Mesodermal cell (in vitro differentiated cells): ENCODE measurements at regions not wholly inside any gene's neighbourhood (a gene's known extent, or its start where the extent isn't known, plus 50 kb on each side); places are given as distances from the start of the nearest gene placed in this dataset.

ENCODE experiments used
- H3K27ac ChIP-seq: 2 replicates; pipeline ENCODE4 v1.7.0; 2013; ENCODE audit warnings: mild to moderate bottlenecking, low read depth, low read length, moderate library complexity; ENCODE audit not compliant: severe bottlenecking
- H3K36me3 ChIP-seq: 2 replicates; pipeline ENCODE4 v1.7.1; 2013; ENCODE audit warnings: mild to moderate bottlenecking, low read length, moderate library complexity; ENCODE audit not compliant: control insufficient read depth, insufficient read depth
- H3K4me1 ChIP-seq: one replicate; pipeline ENCODE4 v1.7.1; 2013; ENCODE audit warnings: mild to moderate bottlenecking, low read length; ENCODE audit not compliant: insufficient read depth, control insufficient read depth, poor library complexity, severe bottlenecking
- H3K4me3 ChIP-seq: 2 replicates; pipeline ENCODE4 v1.7.0; 2013; ENCODE audit warnings: low read length, control low read depth, mild to moderate bottlenecking; ENCODE audit not compliant: insufficient read depth, poor library complexity, severe bottlenecking; ENCODE audit errors: extremely low read depth
- H3K9me3 ChIP-seq: 2 replicates; pipeline ENCODE4 v1.7.1; 2013; ENCODE audit warnings: mild to moderate bottlenecking, low read length, moderate library complexity; ENCODE audit not compliant: control insufficient read depth
- WGBS, 2 experiments: methylation state at CpG; one replicate each; pipeline ENCODE4 v1.1.5; 2013; ENCODE audit warnings: missing lambda C conversion rate in 2 of 2; ENCODE audit not compliant: insufficient coverage in 2 of 2; 5-methylcytosine and 5-hydroxymethylcytosine counted together

DNA sequence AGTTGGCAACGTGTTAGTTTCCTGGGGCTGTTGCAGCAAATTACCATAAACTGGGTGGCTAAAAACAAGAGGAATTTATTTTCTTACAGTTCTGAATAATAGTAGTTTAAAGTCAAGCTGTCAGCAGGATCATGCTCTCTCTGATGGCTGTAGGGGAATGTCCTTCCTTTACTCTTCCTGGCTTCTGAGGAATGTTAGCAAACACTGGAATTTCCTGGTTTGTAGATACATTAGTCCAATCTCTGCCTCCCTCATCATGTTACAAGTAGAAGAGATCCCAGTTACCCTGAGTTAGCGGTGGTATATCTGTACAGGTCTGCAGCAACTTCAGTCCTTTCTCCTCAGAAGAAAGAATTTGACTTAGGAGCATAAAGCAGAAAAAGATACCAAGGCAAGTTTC is 2249.1 kb downstream of the NCAM2 start:
- Histone ChIP-seq H3K4me3 (no peak overlapping the region), H3K4me1 (peaks cover 7% of the 10 kb centered on the region), H3K36me3 (no peaks in the 10 kb centered on the region), H3K9me3 (no peaks in the 10 kb centered on the region), H3K27ac (no peak overlapping the region)
- 100% methylated on average over 1 of the region's 2 CpGs; no CpG with 5 or more reads in 1 of the 2 experiments for WGBS, 2 experiments

GRCh38 chr21:23245255-23245654 is 2247.0 kb downstream of the NCAM2 start:
- Histone ChIP-seq H3K9me3 (no peaks in the 10 kb centered on the region), H3K36me3 (no peaks in the 10 kb centered on the region), H3K27ac (no peak overlapping the region), H3K4me3 (no peak overlapping the region), H3K4me1 (peaks cover 7% of the 10 kb centered on the region)
- no CpG with 5 or more reads among the region's 2 CpGs for WGBS, 2 experiments

GRCh38 chr21:23223882-23224281 is 2225.7 kb downstream of the NCAM2 start:
- H3K36me3 ChIP-seq = no peaks in the 10 kb centered on the region
- H3K4me3 ChIP-seq = no peak overlapping the region
- H3K9me3 ChIP-seq = no peaks in the 10 kb centered on the region
- no peak overlapping the region for H3K27ac ChIP-seq
- no CpG with 5 or more reads among the region's 2 CpGs for WGBS, 2 experiments
- no peaks in the 10 kb centered on the region for H3K4me1 ChIP-seq

DNA sequence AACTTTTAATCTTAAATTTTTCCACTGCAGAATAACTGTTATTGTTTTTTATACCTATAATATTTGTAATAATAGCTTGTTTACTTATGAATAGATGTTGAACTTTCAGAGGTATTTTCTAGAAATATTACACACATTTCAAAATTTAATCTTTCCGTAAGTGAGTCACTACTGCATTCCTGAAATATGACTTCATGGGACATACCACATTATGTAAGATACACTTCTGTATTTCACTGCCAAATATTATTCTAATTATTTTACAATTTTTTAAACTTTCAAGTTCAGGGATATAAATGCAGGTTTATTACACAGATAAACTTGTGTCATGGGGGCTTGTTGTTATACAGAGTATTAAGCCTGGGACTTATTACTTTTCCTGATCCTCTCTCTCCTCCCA is 2220.5 kb downstream of the NCAM2 start:
- 100% methylated on average over 1 of the region's 1 CpG; no CpG with 5 or more reads in 1 of the 2 experiments for WGBS, 2 experiments
- H3K4me1 ChIP-seq = peaks cover 2% of the 10 kb centered on the region
- H3K4me3 ChIP-seq = no peak overlapping the region
- H3K9me3 ChIP-seq = no peaks in the 10 kb centered on the region
- no peaks in the 10 kb centered on the region for H3K36me3 ChIP-seq
- no peak overlapping the region for H3K27ac ChIP-seq

GRCh38 chr21:23217597-23217996 is 2219.4 kb downstream of the NCAM2 start:
- no CpG with 5 or more reads among the region's 1 CpG for WGBS, 2 experiments
- no peak overlapping the region for H3K4me3 ChIP-seq
- H3K36me3 ChIP-seq = no peaks in the 10 kb centered on the region
- peaks cover 2% of the 10 kb centered on the region for H3K4me1 ChIP-seq
- peaks cover 9% of the 10 kb centered on the region for H3K9me3 ChIP-seq
- H3K27ac ChIP-seq = no peak overlapping the region

DNA sequence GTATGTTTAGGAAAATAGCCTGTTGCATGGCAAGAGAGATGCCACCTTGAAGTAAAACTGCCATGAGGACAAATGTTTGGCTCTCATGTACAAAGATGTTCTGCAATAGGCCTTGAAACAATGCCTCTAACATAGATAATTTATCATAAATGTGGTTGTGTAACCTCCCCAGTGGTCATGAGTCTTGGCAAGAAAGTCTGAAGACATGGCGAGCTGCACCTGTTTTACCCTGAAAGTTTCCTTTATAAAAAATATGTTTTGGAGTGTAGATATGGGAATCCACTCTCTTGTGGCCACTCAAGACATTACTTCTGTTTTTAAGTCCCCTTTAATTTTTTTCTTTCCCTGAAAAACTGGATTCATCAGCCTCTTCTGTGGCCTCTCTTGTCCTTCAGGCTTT is 2217.1 kb downstream of the NCAM2 start:
- no peak overlapping the region for H3K27ac ChIP-seq
- no CpG with 5 or more reads among the region's 1 CpG for WGBS, 2 experiments
- peaks cover 2% of the 10 kb centered on the region for H3K4me1 ChIP-seq
- H3K9me3 ChIP-seq = peaks cover 10% of the 10 kb centered on the region
- H3K36me3 ChIP-seq = no peaks in the 10 kb centered on the region
- H3K4me3 ChIP-seq = no peak overlapping the region
